Prostate gland (tissue), 2 donors: ENCODE measurements at regions not wholly inside any gene's neighbourhood (a gene's known extent, or its start where the extent isn't known, plus 50 kb on each side); places are given as distances from the start of the nearest gene placed in this dataset.
"Not testable (repeated sequence)": the region's sequence is repeated elsewhere in the genome, so short reads cannot be mapped to it uniquely, and the experiment has no call there.

Source experiments
- DNase-seq: peaks from one replicate; pipeline ENCODE4 v3.0.0-alpha.2; 2019; ENCODE audit warnings: low spot score
- H3K27ac ChIP-seq, 2 donors: fragments of 200-600 bp; sonication (generic); 2 replicates each; pipeline ENCODE4 v1.5.1; 2017 to 2019
- H3K27me3 ChIP-seq: fragments of 200-600 bp; sonication (generic); replicated peaks from 2 replicates; pipeline ENCODE4 v1.5.1; 2019; ENCODE audit not compliant: insufficient read depth
- H3K36me3 ChIP-seq, 2 donors: fragments of 200-600 bp; sonication (generic); 1 replicate in 1 of 2; 2 replicates in 1 of 2; pipeline versions ENCODE4 v1.5.1 to v1.8.1; 2017 to 2019
- H3K4me1 ChIP-seq: fragments of 200-600 bp; sonication (generic); replicated peaks from 2 replicates; pipeline ENCODE4 v1.5.1; 2019
- H3K4me3 ChIP-seq, 2 donors: fragments of 200-600 bp; sonication (generic); 2 replicates each; pipeline ENCODE4 v1.5.1; 2017 to 2019
- H3K9me3 ChIP-seq: fragments of 200-600 bp; sonication (generic); 2 replicates; pipeline ENCODE4 v1.5.1; 2017
- POLR2A ChIP-seq: fragments of 450-650 bp; IDR thresholded peaks from one replicate; pipeline ENCODE4 v1.6.1; 2016; ENCODE audit warnings: antibody characterized with exemption, mild to moderate bottlenecking
- POLR2AphosphoS5 ChIP-seq: sonication (generic); formaldehyde crosslinking; IDR thresholded peaks from one replicate; pipeline ENCODE4 v1.6.1; 2017; ENCODE audit warnings: antibody characterized with exemption
- WGBS: methylation state at CpG from one replicate; pipeline ENCODE4 v1.1.5; 2018; 5-methylcytosine and 5-hydroxymethylcytosine counted together
- intact Hi-C: fragments of 100-400 bp; cut with DNase I; formaldehyde crosslinking; loops from one replicate; pipeline ENCODE4 v1.14.2; 2022
- TF ChIP-seq, protein P1 (sequence below), 4 experiments: fragments of 200-600 bp in 2 of 4; fragments of 450-650 bp in 2 of 4; sonication (generic) in 2 of 4; IDR thresholded peaks; 1 replicate in 3 of 4; 2 replicates in 1 of 4; pipeline ENCODE4 v1.5.1; 2016 to 2019; ENCODE audit warnings: antibody characterized with exemption in 4 of 4, mild to moderate bottlenecking in 2 of 4, moderate library complexity in 2 of 4

DNA sequence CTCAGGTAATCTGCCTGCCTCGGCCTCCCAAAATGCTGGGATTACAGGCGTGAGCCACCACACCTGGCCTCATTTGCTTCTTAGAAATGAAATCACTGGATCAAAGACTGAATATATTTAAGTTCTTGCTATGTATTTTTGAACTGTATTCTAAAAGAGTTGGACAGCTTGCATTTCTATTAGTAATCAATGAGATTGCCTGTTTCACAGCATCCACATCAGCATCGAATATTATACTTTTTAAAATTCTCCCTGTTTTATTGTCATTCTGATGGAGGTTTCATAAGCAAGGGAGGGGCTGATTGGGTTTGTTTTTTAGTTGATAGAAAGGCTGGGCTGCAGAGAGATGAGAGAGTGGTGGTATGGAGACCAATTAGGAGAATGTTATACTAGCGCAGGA, 68.7 kb upstream of the CREB3L1 start:
- no peak overlapping the region for H3K4me3 ChIP-seq
- no peak for DNase-seq
- TF ChIP-seq, protein P1, sequence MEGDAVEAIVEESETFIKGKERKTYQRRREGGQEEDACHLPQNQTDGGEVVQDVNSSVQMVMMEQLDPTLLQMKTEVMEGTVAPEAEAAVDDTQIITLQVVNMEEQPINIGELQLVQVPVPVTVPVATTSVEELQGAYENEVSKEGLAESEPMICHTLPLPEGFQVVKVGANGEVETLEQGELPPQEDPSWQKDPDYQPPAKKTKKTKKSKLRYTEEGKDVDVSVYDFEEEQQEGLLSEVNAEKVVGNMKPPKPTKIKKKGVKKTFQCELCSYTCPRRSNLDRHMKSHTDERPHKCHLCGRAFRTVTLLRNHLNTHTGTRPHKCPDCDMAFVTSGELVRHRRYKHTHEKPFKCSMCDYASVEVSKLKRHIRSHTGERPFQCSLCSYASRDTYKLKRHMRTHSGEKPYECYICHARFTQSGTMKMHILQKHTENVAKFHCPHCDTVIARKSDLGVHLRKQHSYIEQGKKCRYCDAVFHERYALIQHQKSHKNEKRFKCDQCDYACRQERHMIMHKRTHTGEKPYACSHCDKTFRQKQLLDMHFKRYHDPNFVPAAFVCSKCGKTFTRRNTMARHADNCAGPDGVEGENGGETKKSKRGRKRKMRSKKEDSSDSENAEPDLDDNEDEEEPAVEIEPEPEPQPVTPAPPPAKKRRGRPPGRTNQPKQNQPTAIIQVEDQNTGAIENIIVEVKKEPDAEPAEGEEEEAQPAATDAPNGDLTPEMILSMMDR (IDR thresholded peaks at IDR 0.05), result no peak
- TF ChIP-seq POLR2A (no peak), POLR2AphosphoS5 (no peak)
- H3K4me1 ChIP-seq, result no peaks in the 10 kb centered on the region
- WGBS, result 94% methylated on average over 4 of the region's 4 CpGs
- peaks cover 2% of the 10 kb centered on the region for H3K27me3 ChIP-seq
- H3K9me3 ChIP-seq, result no peaks in the 10 kb centered on the region
- H3K27ac ChIP-seq, result no peak overlapping the region
- H3K36me3 ChIP-seq, result no peaks in the 10 kb centered on the region
- intact Hi-C loops, result no loop called here

- peaks cover 2% of the 10 kb centered on the region for H3K27me3 ChIP-seq
- intact Hi-C loops, result no loop called here
- no peaks in the 10 kb centered on the region for H3K36me3 ChIP-seq
- no peaks in the 10 kb centered on the region for H3K9me3 ChIP-seq
- TF ChIP-seq, protein P1 (IDR thresholded peaks at IDR 0.05), result no peak
- TF ChIP-seq POLR2AphosphoS5 (no peak), POLR2A (no peak)
- 66% methylated on average over 4 of the region's 4 CpGs for WGBS
- no peak for DNase-seq
- H3K27ac ChIP-seq, result no peak overlapping the region
- no peaks in the 10 kb centered on the region for H3K4me1 ChIP-seq
- H3K4me3 ChIP-seq, result no peak overlapping the region
Measured at GRCh38 chr11:46207270-46207669, 70.2 kb upstream of the CREB3L1 start.

GRCh38 chr11:46204415-46204814, 73.0 kb upstream of the CREB3L1 start:
- H3K9me3 ChIP-seq, H3K4me1 ChIP-seq, H3K4me3 ChIP-seq, H3K27me3 ChIP-seq, intact Hi-C loops, H3K27ac ChIP-seq, H3K36me3 ChIP-seq, DNase-seq: not testable (repeated sequence)
- WGBS, result 92% methylated on average over 7 of the region's 7 CpGs

- TF ChIP-seq, protein P1 (IDR thresholded peaks at IDR 0.05), result no peak
- no peak for TF ChIP-seq POLR2AphosphoS5
- TF ChIP-seq POLR2A, result no peak
- no peaks in the 10 kb centered on the region for H3K4me1 ChIP-seq
- H3K27ac ChIP-seq, result no peak overlapping the region
- H3K9me3 ChIP-seq, result no peaks in the 10 kb centered on the region
- WGBS, result 73% methylated on average over 7 of the region's 7 CpGs
- intact Hi-C loops, result no loop called here
- H3K27me3 ChIP-seq, result peaks cover 2% of the 10 kb centered on the region
- no peak overlapping the region for H3K4me3 ChIP-seq
- no peak for DNase-seq
- H3K36me3 ChIP-seq, result no peaks in the 10 kb centered on the region
Measured at GRCh38 chr11:46203746-46204145, 73.7 kb upstream of the CREB3L1 start.

GRCh38 chr11:46202696-46203391, 74.6 kb upstream of the CREB3L1 start:
- Histone ChIP-seq H3K4me1 (no peaks in the 10 kb centered on the region), H3K4me3 (no peak overlapping the region), H3K27ac (no peak overlapping the region), H3K9me3 (no peaks in the 10 kb centered on the region), H3K36me3 (no peaks in the 10 kb centered on the region), H3K27me3 (peaks cover 2% of the 10 kb centered on the region)
- 84% methylated on average over 10 of the region's 10 CpGs for WGBS
- DNase-seq, result no peak
- TF ChIP-seq, protein P1 (IDR thresholded peaks at IDR 0.05), result no peak
- no peak for TF ChIP-seq POLR2A
- TF ChIP-seq POLR2AphosphoS5, result no peak
- intact Hi-C loops, result no loop called here
